Peyer's patch (tissue), 4 donors: ENCODE measurements at regions not wholly inside any gene's neighbourhood (a gene's known extent, or its start where the extent isn't known, plus 50 kb on each side); places are given as distances from the start of the nearest gene placed in this dataset.

ENCODE experiments used
- POLR2A ChIP-seq, 2 donors: fragments of 450-650 bp; IDR thresholded peaks; one replicate each; pipeline ENCODE4 v1.5.1; 2017; ENCODE audit warnings: antibody characterized with exemption in 2 of 2, mild to moderate bottlenecking in 2 of 2, moderate library complexity in 2 of 2
- TF ChIP-seq, protein P1 (sequence below), 6 experiments: fragments of 450-650 bp in 4 of 6; fragments of 200-600 bp in 2 of 6; sonication (generic) in 1 of 6; IDR thresholded peaks; one replicate each; pipeline ENCODE4 v1.5.1; 2017 to 2019; ENCODE audit warnings: antibody characterized with exemption in 6 of 6, mild to moderate bottlenecking in 3 of 6, moderate library complexity in 1 of 6

DNA sequence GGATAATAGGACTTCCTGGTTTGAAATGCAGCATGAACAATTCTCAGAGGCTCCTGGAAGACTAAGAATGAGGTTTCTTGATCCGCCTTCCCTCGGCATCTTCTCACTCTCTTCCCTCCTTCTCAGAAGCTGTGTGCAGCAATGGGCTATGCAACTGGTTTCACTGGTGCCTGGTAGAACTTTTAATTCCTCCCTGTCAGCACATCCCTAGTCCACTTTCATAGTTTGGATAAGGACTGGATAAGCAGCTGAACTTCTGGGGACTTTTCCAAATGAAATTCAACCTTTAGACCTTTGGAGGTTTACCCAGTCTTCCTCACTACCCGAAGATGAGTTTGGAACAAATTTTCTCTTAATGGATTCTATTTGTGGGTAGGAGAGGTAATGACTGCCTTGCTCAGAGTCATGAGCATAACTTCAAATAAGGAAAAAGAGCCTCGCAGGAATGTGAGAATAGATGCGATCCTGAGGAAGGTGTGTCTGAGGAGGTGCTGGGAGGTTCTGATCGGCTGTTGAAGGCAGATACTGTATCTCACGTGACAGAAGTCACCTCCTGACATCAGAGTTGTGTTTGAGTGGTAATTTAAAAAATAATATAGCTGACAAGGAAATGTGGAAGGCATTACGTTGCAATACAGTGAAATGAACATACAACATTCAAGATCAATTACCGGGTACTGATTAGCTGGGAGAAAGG lies 56.0 kb upstream of the HAND2 start:
- TF ChIP-seq, protein P1, sequence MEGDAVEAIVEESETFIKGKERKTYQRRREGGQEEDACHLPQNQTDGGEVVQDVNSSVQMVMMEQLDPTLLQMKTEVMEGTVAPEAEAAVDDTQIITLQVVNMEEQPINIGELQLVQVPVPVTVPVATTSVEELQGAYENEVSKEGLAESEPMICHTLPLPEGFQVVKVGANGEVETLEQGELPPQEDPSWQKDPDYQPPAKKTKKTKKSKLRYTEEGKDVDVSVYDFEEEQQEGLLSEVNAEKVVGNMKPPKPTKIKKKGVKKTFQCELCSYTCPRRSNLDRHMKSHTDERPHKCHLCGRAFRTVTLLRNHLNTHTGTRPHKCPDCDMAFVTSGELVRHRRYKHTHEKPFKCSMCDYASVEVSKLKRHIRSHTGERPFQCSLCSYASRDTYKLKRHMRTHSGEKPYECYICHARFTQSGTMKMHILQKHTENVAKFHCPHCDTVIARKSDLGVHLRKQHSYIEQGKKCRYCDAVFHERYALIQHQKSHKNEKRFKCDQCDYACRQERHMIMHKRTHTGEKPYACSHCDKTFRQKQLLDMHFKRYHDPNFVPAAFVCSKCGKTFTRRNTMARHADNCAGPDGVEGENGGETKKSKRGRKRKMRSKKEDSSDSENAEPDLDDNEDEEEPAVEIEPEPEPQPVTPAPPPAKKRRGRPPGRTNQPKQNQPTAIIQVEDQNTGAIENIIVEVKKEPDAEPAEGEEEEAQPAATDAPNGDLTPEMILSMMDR (IDR thresholded peaks at IDR 0.05): no peak
- TF ChIP-seq POLR2A (IDR thresholded peaks at IDR 0.05): no peak
